WERI-Rb-1 (cell line): ENCODE measurements at regions not wholly inside any gene's neighbourhood (a gene's known extent, or its start where the extent isn't known, plus 50 kb on each side); places are given as distances from the start of the nearest gene placed in this dataset.

ENCODE experiments used
- DNase-seq: peaks from one replicate; pipeline ENCODE4 v3.0.0-alpha.2; 2020
- H3K27ac ChIP-seq: fragments of 250-450 bp; sonication (Bioruptor Pico); 2 replicates; pipeline ENCODE4 v1.5.1; 2020; ENCODE audit warnings: mild to moderate bottlenecking, moderate library complexity
- H3K27me3 ChIP-seq: fragments of 250-450 bp; sonication (Bioruptor Pico); 2 replicates; pipeline ENCODE4 v1.5.1; 2021; ENCODE audit warnings: mild to moderate bottlenecking, low read depth, moderate library complexity; ENCODE audit not compliant: insufficient read depth, severe bottlenecking
- H3K36me3 ChIP-seq: fragments of 250-450 bp; sonication (Bioruptor Pico); 2 replicates; pipeline ENCODE4 v1.5.1; 2020; ENCODE audit warnings: mild to moderate bottlenecking, moderate library complexity
- H3K4me3 ChIP-seq: 2 replicates; pipeline ENCODE4 v1.5.1; 2011; ENCODE audit warnings: low read depth, mild to moderate bottlenecking, control low read depth, low read length
- H3K9me3 ChIP-seq: fragments of 250-450 bp; sonication (Bioruptor Pico); 2 replicates; pipeline ENCODE4 v1.5.1; 2021; ENCODE audit warnings: mild to moderate bottlenecking, moderate library complexity; ENCODE audit not compliant: severe bottlenecking
- CTCF ChIP-seq: IDR thresholded peaks from 2 replicates; pipeline ENCODE4 v1.5.1; 2011; ENCODE audit warnings: low read depth, mild to moderate bottlenecking, control low read depth, inconsistent platforms, low read length

- H3K27ac ChIP-seq, result no peak overlapping the region
- H3K36me3 ChIP-seq, result no peaks in the 10 kb centered on the region
- no peaks in the 10 kb centered on the region for H3K9me3 ChIP-seq
- no peak for DNase-seq
- TF ChIP-seq CTCF, result no peak
- H3K27me3 ChIP-seq, result no peaks in the 10 kb centered on the region
- H3K4me3 ChIP-seq, result no peak overlapping the region
Measured at GRCh38 chr13:78238911-78239310, 320.3 kb upstream of the EDNRB start.

- no peak for TF ChIP-seq CTCF
- Histone ChIP-seq H3K36me3 (no peaks in the 10 kb centered on the region), H3K4me3 (no peak overlapping the region), H3K27me3 (no peaks in the 10 kb centered on the region), H3K27ac (no peak overlapping the region), H3K9me3 (no peaks in the 10 kb centered on the region)
- no peak for DNase-seq
Measured at GRCh38 chr13:78228940-78229339, 310.3 kb upstream of the EDNRB start.

GRCh38 chr13:78228211-78228610 is 309.6 kb upstream of the EDNRB start:
- no peak for DNase-seq

GRCh38 chr13:78227709-78228108 is 309.1 kb upstream of the EDNRB start:
- no peak for DNase-seq
- H3K4me3 ChIP-seq, result no peak overlapping the region
- no peaks in the 10 kb centered on the region for H3K27me3 ChIP-seq
- H3K27ac ChIP-seq, result no peak overlapping the region
- no peaks in the 10 kb centered on the region for H3K36me3 ChIP-seq
- no peak for TF ChIP-seq CTCF
- H3K9me3 ChIP-seq, result no peaks in the 10 kb centered on the region

More at GRCh38 chr13:78228211-78228610, 309.6 kb upstream of the EDNRB start:
- no peak overlapping the region for H3K27ac ChIP-seq
- no peak overlapping the region for H3K4me3 ChIP-seq
- H3K27me3 ChIP-seq, result no peaks in the 10 kb centered on the region
- no peak for TF ChIP-seq CTCF
- no peaks in the 10 kb centered on the region for H3K9me3 ChIP-seq
- no peaks in the 10 kb centered on the region for H3K36me3 ChIP-seq

- Histone ChIP-seq H3K27ac (no peak overlapping the region), H3K9me3 (no peaks in the 10 kb centered on the region), H3K4me3 (no peak overlapping the region), H3K36me3 (no peaks in the 10 kb centered on the region), H3K27me3 (no peaks in the 10 kb centered on the region)
- no peak for TF ChIP-seq CTCF
- DNase-seq, result peak; percentile 11
Measured at GRCh38 chr13:78215458-78216108, 297.0 kb upstream of the EDNRB start.

- no peak overlapping the region for H3K27ac ChIP-seq
- no peaks in the 10 kb centered on the region for H3K36me3 ChIP-seq
- no peak for TF ChIP-seq CTCF
- H3K27me3 ChIP-seq, result no peaks in the 10 kb centered on the region
- DNase-seq, result no peak
- H3K4me3 ChIP-seq, result no peak overlapping the region
- no peaks in the 10 kb centered on the region for H3K9me3 ChIP-seq
Measured at GRCh38 chr13:78201411-78201810, 282.8 kb upstream of the EDNRB start.
